Activated T-cell treated with anti-CD3 and anti-CD28 coated beads, Interleukin-2, amount 50 U/mL, for 72 hours (primary cell): ENCODE measurements at regions not wholly inside any gene's neighbourhood (a gene's known extent, or its start where the extent isn't known, plus 50 kb on each side); places are given as distances from the start of the nearest gene placed in this dataset.
A peak's percentile ranks its signal among the peaks of the same experiment; 100 is the strongest.

Source experiments
- ATAC-seq, 2 donors: fragments of 150-1000 bp; cut with Tn5 transposase; replicated peaks in 1 of 2; 2 replicates each; pipeline ENCODE4 v1.10.0; 2021; ENCODE audit warnings: moderate library complexity in 2 of 2, mild to moderate bottlenecking in 1 of 2
- DNase-seq, 2 donors: peaks; one replicate each; pipeline ENCODE4 v3.0.0; 2021 to 2022; ENCODE audit warnings: mixed read lengths in 1 of 2
- H3K27ac Mint-ChIP-seq: one replicate; pipeline ENCODE4 v1.8.0; 2022; ENCODE audit warnings: mild to moderate bottlenecking, moderate library complexity, mixed read lengths
- H3K27me3 Mint-ChIP-seq: one replicate; pipeline ENCODE4 v1.8.0; 2022; ENCODE audit warnings: low read depth, mixed read lengths
- H3K36me3 Mint-ChIP-seq, 2 donors: one replicate each; pipeline ENCODE4 v1.8.0; 2022; ENCODE audit warnings: mixed read lengths in 2 of 2, mild to moderate bottlenecking in 1 of 2; ENCODE audit not compliant: insufficient read depth in 2 of 2
- H3K4me1 Mint-ChIP-seq: one replicate; pipeline ENCODE4 v1.8.0; 2022; ENCODE audit warnings: low read depth, mixed read lengths
- H3K4me3 Mint-ChIP-seq, 2 donors: one replicate each; pipeline ENCODE4 v1.8.0; 2022; ENCODE audit warnings: mild to moderate bottlenecking in 2 of 2, mixed read lengths in 2 of 2, moderate library complexity in 2 of 2
- H3K9me3 Mint-ChIP-seq, 2 donors: one replicate each; pipeline ENCODE4 v1.8.0; 2022; ENCODE audit warnings: mixed read lengths in 2 of 2

DNA sequence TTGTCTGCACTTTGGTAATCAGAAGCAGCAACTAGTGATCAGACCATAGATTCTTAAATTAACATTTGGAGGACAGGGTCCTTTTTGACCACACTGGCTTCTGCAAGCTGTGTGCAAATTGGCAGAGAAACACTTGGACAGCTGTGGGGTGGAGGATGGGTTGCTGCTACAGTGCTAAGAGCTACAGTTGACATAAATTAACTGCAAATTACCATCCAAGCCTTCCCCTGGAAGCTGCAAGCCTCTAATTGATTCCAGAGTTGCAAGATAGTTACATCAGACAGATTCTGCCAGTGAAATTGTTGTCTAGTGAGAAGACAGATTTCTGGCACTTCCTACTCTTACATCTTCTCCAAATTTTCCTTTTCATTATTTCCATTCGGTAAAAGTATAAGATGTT, 517.7 kb downstream of the DIRAS2 start:
- Mint-ChIP-seq H3K27me3 (peaks cover 27% of the 10 kb centered on the region), H3K4me3 (no peak overlapping the region), H3K4me1 (no peaks in the 10 kb centered on the region), H3K36me3 (peaks cover 2 to 4% of the 10 kb centered on the region in 2 donors), H3K9me3 (peaks cover 4% of the 10 kb centered on the region in 2 donors), H3K27ac (no peak overlapping the region)
- ATAC-seq: no peak
- no peak for DNase-seq

- H3K27me3 Mint-ChIP-seq: peaks cover 28% of the 10 kb centered on the region
- DNase-seq (no peak), ATAC-seq (no peak)
- no peak overlapping the region for H3K4me3 Mint-ChIP-seq
- H3K27ac Mint-ChIP-seq: no peak overlapping the region
- H3K9me3 Mint-ChIP-seq: peaks cover 4% of the 10 kb centered on the region in 2 donors
- no peaks in the 10 kb centered on the region for H3K4me1 Mint-ChIP-seq
- peaks cover 2 to 4% of the 10 kb centered on the region in 2 donors for H3K36me3 Mint-ChIP-seq
Measured at GRCh38 chr9:90127923-90128322, 514.7 kb downstream of the DIRAS2 start.

DNA sequence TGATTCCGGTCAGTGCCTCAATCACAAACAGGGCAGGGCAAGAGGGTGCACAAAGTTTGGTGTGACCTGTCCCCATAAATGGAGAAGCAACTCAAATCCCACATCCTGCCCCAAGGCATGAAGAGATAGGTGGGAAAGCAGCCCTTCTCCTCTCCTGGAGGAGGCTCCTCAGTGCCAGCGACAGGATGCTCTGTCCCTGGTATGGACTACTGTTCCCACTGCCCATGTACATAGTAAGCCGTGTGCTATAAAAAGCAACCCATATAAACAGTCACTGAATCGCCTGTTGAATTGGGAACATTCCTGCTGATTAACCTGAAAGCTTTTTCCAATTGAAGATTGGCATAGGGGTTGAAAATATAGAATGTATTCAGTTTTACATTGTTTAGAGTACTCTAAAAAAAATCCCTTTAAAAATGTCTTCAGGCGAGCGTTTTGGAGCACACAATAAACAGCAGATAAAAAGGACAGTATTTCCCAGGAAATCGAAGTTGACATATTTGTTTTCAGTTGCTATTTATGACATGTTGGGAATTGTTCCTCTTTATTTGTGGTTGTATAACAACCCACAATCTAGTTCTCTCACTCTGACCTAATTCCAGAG, 513.9 kb downstream of the DIRAS2 start:
- Mint-ChIP-seq H3K4me3 (no peak overlapping the region), H3K4me1 (no peaks in the 10 kb centered on the region), H3K27ac (no peak overlapping the region), H3K27me3 (peaks cover 28% of the 10 kb centered on the region), H3K9me3 (peaks cover 2 to 3% of the 10 kb centered on the region in 2 donors), H3K36me3 (peaks cover 2 to 4% of the 10 kb centered on the region in 2 donors)
- ATAC-seq: no peak
- no peak for DNase-seq

- H3K27ac Mint-ChIP-seq: no peak overlapping the region
- no peaks in the 10 kb centered on the region for H3K4me1 Mint-ChIP-seq
- peaks cover 23% of the 10 kb centered on the region for H3K27me3 Mint-ChIP-seq
- peaks cover 0 to 2% of the 10 kb centered on the region in 2 donors for H3K9me3 Mint-ChIP-seq
- H3K4me3 Mint-ChIP-seq: no peak overlapping the region
- ATAC-seq (no peak), DNase-seq (no peak)
- peaks cover 0 to under 1% of the 10 kb centered on the region in 2 donors for H3K36me3 Mint-ChIP-seq
Measured at GRCh38 chr9:90129446-90129845, 513.2 kb downstream of the DIRAS2 start.

GRCh38 chr9:90131568-90131967, 511.1 kb downstream of the DIRAS2 start:
- ATAC-seq (no peak), DNase-seq (no peak)
- H3K9me3 Mint-ChIP-seq: no peaks in the 10 kb centered on the region
- H3K27me3 Mint-ChIP-seq: peaks cover 14% of the 10 kb centered on the region
- no peaks in the 10 kb centered on the region for H3K36me3 Mint-ChIP-seq
- H3K27ac Mint-ChIP-seq: no peak overlapping the region
- no peak overlapping the region for H3K4me3 Mint-ChIP-seq
- no peaks in the 10 kb centered on the region for H3K4me1 Mint-ChIP-seq

- ATAC-seq (no peak), DNase-seq (no peak)
- no peaks in the 10 kb centered on the region for H3K9me3 Mint-ChIP-seq
- no peak overlapping the region for H3K4me3 Mint-ChIP-seq
- H3K4me1 Mint-ChIP-seq: no peaks in the 10 kb centered on the region
- peaks cover 20% of the 10 kb centered on the region for H3K27me3 Mint-ChIP-seq
- no peak overlapping the region for H3K27ac Mint-ChIP-seq
- no peaks in the 10 kb centered on the region for H3K36me3 Mint-ChIP-seq
Measured at GRCh38 chr9:90132866-90133265, 509.8 kb downstream of the DIRAS2 start.

DNA sequence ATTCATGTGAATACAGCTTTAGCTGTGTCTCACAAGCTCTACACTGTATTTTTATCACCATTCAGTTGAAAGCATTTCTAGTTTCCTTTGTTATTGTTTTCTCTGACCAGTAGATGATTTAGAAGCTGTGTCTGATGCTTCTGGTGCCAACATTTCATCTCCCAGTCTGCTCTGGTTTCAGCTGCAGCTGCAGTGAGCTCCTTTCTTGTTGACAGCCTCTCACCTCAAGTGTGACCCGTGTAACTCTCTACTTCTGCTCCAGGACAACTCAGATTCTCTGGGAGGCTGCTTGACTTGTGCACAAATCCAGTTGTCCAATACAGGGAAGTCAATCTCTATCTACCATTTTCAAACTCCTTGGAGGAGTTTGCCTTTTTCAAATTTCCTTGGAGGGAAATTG, 504.8 kb downstream of the DIRAS2 start:
- Mint-ChIP-seq H3K27me3 (peaks cover 25% of the 10 kb centered on the region), H3K9me3 (no peaks in the 10 kb centered on the region), H3K4me3 (no peak overlapping the region), H3K27ac (no peak overlapping the region), H3K4me1 (no peaks in the 10 kb centered on the region), H3K36me3 (no peaks in the 10 kb centered on the region)
- no peak for ATAC-seq
- no peak for DNase-seq

DNA sequence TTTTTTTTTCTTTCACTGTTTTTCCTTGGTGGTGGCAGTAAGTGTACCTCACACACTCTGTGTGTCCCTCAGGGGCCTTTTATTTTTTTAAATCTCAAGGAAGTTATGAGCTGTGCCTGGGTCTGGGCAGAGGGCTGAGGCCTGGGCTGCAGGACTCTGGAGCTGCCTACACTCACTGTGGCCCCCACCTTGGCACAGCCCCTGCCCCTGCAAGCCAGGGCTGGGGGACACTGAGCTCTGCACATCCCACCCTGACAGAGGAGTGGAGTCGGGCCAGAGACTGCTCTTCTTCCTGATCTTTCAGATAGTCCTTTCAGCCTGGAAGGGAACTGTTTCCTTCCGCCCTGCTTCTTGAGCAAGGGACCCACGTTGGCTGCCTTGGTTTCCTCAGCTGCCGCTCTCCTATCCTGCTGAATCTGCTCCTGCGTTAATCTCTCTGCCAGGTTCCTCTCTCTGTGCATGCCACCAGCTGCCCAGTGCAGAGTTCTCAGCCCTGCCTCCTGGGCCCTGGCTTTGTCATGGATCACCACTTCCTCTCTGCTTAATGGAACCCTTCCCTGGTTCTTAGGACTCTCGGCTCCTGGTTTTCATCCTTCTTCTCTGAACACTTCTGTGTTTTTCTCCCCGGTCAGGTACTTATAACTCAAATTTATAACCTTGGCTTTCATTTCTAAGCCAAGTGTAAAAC, 502.3 kb downstream of the DIRAS2 start:
- Mint-ChIP-seq H3K27ac (no peak overlapping the region), H3K4me1 (no peaks in the 10 kb centered on the region), H3K27me3 (peaks cover 26% of the 10 kb centered on the region), H3K9me3 (no peaks in the 10 kb centered on the region), H3K36me3 (no peaks in the 10 kb centered on the region), H3K4me3 (no peak overlapping the region)
- no peak for DNase-seq
- no peak for ATAC-seq

GRCh38 chr9:90141723-90142122, 500.9 kb downstream of the DIRAS2 start:
- Mint-ChIP-seq H3K27ac (no peak overlapping the region), H3K27me3 (peaks cover 26% of the 10 kb centered on the region), H3K4me3 (no peak overlapping the region), H3K4me1 (no peaks in the 10 kb centered on the region), H3K9me3 (no peaks in the 10 kb centered on the region), H3K36me3 (no peaks in the 10 kb centered on the region)
- ATAC-seq (no peak), DNase-seq (no peak)

DNA sequence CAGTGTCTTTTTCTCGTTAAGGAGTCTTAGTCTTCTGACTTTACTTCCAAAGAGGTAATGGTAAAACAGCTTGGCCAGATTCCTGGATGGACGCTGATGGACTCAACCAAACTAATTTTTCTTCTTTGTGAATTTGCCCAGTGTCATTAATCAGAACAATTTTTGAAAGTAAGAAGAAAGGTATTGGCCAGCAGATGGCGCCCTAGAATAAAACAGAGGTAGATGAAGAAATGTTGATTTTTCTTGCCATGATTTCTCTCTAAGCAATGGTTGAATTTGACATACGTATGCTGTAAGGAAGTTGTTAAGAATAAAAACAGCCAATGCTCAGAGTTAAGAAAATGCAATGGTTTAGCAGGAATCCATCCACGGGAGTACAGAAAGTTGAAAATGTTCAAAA, 500.0 kb downstream of the DIRAS2 start:
- Mint-ChIP-seq H3K4me1 (no peaks in the 10 kb centered on the region), H3K36me3 (no peaks in the 10 kb centered on the region), H3K9me3 (no peaks in the 10 kb centered on the region), H3K27me3 (peaks cover 26% of the 10 kb centered on the region), H3K4me3 (no peak overlapping the region), H3K27ac (no peak overlapping the region)
- ATAC-seq (no peak), DNase-seq (peak; percentile 52 to 55)

DNA sequence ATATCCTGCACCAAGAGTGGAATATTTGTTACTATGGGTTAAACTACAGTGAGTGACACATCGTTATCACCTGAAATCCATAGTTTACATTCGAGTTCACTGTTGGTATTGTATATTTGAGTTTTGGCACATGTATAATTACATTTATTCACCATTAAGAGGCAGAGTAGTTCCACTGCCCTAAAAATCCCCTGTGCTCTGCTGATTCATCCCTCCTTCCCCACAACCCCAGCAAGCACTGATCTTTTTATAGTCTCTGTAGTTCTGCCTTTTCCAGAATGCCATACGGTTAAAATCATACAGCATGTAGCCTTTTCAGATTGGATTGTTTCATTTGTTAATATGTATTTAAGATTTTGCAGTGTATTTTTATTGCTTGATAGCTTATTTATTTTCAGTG, 495.2 kb downstream of the DIRAS2 start:
- Mint-ChIP-seq H3K4me3 (no peak overlapping the region), H3K27ac (no peak overlapping the region), H3K4me1 (no peaks in the 10 kb centered on the region), H3K36me3 (no peaks in the 10 kb centered on the region), H3K9me3 (no peaks in the 10 kb centered on the region), H3K27me3 (peaks cover 11% of the 10 kb centered on the region)
- ATAC-seq (no peak), DNase-seq (no peak)

GRCh38 chr9:90156318-90156717, 486.3 kb downstream of the DIRAS2 start:
- H3K36me3 Mint-ChIP-seq: no peaks in the 10 kb centered on the region
- H3K27ac Mint-ChIP-seq: no peak overlapping the region
- no peaks in the 10 kb centered on the region for H3K4me1 Mint-ChIP-seq
- no peak overlapping the region for H3K4me3 Mint-ChIP-seq
- ATAC-seq (no peak), DNase-seq (no peak)
- no peaks in the 10 kb centered on the region for H3K27me3 Mint-ChIP-seq
- H3K9me3 Mint-ChIP-seq: no peaks in the 10 kb centered on the region

- H3K4me3 Mint-ChIP-seq: no peak overlapping the region
- H3K4me1 Mint-ChIP-seq: no peaks in the 10 kb centered on the region
- no peaks in the 10 kb centered on the region for H3K9me3 Mint-ChIP-seq
- no peak overlapping the region for H3K27ac Mint-ChIP-seq
- H3K27me3 Mint-ChIP-seq: no peaks in the 10 kb centered on the region
- DNase-seq: no peak
- no peaks in the 10 kb centered on the region for H3K36me3 Mint-ChIP-seq
- ATAC-seq: no peak
Measured at GRCh38 chr9:90162326-90162725, 480.3 kb downstream of the DIRAS2 start.

GRCh38 chr9:90162819-90163218, 479.8 kb downstream of the DIRAS2 start:
- ATAC-seq (no peak), DNase-seq (no peak)
- H3K4me1 Mint-ChIP-seq: no peaks in the 10 kb centered on the region
- H3K36me3 Mint-ChIP-seq: no peaks in the 10 kb centered on the region
- H3K9me3 Mint-ChIP-seq: no peaks in the 10 kb centered on the region
- H3K27me3 Mint-ChIP-seq: no peaks in the 10 kb centered on the region
- no peak overlapping the region for H3K4me3 Mint-ChIP-seq
- no peak overlapping the region for H3K27ac Mint-ChIP-seq
